GM21390 (cell line): ENCODE measurements at regions not wholly inside any gene's neighbourhood (a gene's known extent, or its start where the extent isn't known, plus 50 kb on each side); places are given as distances from the start of the nearest gene placed in this dataset.

Experiments used
- ATAC-seq: cut with Tn5 transposase; IDR thresholded peaks from one replicate; pipeline ENCODE4 v1.9.1; 2021; ENCODE audit not compliant: unreplicated experiment

DNA sequence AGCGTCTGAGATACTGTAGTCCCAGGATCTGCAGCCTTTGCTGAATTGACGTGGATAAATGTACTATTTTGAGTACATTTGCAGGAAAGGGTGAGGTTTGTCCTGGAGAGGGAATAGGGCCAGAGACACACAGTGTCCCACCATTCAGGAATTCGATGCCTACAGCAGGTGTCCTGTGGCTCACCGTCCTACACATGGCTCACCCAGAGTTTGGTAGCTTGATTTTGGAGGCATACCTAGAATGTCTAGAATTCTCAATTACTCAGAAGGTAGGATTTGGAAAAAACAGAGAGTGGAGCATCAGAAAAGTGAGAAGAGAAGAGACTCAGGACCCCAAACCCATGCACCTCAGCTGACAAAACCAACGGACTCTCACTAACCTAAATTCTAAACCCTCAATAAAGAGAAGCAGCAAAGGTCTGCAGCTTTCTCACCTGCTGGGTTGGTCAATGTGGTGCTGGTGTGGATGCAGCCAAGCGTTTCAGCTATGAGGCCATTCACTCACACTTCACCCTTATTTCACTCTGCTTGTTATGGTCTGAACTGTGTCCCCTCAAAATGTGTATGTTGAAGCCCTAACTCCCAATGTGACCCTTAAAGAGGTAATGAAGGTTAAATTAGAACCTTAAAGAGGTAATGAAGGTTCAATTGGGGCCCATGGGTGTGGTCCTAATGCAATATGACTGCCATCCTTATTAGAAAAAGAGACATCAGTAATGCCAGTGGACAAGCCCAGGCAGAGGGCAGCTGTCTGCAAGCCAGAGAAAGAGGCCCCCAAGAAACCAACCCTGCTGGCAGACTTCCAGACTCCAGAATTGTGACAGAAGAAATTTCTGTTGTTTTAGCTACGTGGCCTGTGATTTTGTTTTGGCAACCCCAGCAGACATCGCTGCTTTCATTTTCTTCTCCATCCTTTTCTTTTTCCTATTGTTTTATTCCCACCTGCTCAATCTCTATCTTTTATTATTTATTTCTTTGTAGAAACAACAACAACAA is 187.8 kb downstream of the SNX19 start:
- no peak for ATAC-seq

DNA sequence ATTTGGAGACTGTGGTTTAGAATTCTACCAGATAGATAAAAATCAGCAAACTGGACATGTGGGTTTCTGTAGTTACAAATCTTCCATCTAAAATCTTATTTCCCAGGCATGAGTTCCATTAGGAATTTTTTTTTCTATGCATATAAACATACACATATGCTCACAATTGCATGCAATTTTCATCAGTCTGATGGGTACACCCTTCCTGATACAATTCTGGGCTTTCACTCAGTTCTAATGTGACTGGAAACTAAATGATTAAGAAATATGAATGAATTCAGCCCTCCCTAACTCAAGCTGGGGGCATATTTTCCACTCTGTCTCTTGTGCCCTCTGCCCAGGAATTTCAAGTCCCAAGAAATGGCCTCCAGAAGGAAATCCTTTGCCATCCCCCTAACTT is 187.1 kb downstream of the SNX19 start:
- ATAC-seq = no peak

DNA sequence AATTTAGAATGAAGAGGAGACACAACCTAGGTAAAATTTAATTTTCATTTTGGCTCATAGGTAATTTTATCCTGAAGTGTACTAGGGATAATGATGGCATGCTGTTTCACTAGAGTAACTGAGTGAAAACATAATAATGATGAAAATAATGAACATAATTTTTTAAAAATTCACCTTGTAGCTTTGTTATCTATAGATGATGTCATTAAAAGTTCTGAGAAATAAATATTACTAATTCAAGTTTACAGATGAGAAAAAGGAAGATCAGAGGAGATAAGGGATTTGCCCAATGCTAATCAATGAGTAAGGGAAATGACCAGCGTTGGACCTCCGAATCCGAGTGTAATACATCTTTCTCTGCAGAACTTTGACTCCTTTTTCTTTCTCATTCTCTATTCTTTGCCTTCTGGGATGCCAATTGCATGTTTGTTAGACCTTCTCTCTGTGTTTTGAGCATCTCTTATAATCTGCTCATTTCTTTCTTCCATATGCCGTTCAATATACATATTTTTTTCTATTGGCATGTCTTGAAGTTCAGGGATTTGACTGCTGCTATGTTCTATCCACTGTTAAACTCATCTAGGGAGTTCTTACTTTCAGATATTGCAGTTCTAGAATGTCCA is 186.5 kb downstream of the SNX19 start:
- no peak for ATAC-seq

DNA sequence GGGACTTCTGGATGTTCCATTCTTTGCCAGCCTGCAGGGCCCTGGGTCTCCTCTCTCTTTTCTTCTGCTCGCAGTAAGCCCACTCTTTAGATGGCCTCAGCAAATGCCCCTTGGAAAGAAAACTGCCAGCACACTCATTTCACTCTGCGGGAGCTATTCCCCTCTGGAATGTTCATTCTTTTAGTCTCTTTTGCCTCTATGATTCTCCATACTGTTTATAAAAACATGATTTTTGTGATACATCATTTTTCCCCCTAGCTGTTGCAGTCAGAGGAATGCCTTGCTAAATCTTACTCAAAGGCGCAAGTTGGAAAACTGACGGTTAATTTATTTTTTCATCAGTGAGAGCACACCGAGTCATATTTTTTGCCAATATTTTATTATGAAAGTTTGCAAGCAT is 184.9 kb downstream of the SNX19 start:
- no peak for ATAC-seq

DNA sequence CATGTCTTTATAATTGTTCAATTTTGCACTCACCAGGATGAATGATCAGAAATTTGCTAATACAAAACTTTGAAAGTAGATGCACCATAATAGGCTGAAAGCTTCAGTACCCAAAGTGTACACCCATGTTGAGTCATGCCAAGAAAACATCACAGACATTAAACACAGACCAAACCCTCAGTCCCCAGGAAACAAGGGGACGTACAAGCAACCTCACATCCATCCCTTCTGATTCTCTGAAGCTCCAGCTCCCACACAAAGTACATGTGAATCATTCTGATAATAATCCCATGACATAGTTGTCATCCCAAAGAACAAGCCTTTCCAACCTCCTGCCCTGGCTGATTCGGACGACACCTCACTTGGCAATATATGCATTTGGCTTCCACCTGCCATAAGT is 183.8 kb downstream of the SNX19 start:
- ATAC-seq = no peak

DNA sequence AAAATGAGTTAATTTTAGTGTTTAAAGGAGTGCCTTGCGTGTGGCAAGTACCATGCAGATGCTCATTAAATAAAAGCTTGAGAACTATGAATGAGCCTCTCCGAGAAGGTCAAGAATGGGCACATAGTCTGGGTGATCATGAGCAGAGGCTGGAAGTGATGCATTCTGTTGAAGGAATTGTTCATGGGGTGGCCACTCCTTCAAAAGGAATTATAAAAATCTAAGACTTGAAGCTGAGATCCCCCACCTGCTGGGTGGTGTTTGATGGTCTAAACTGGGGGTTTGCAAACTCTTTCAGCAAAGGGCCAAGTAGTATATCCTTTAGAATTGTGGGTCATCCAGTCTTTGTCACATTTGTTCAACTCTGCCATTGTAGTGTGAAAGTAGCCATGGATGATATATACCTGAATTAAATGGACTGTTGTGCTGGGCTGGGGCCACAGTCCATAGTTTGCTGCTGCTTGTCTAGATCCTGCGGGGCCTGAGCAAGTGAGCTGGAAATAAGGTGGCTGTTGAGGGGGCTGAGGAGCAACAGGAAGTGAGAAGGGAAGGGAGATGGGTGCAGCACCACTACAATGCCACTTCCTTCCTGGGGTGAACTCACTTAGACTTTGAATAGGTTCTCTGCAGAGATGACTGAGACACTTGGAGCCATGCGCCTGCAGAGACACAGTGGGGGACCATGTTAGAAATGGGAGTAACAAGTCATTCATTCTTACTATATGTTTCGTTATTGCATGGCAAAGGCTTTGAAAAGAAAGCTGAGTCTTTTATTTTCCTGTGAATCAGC is 179.0 kb downstream of the SNX19 start:
- no peak for ATAC-seq

DNA sequence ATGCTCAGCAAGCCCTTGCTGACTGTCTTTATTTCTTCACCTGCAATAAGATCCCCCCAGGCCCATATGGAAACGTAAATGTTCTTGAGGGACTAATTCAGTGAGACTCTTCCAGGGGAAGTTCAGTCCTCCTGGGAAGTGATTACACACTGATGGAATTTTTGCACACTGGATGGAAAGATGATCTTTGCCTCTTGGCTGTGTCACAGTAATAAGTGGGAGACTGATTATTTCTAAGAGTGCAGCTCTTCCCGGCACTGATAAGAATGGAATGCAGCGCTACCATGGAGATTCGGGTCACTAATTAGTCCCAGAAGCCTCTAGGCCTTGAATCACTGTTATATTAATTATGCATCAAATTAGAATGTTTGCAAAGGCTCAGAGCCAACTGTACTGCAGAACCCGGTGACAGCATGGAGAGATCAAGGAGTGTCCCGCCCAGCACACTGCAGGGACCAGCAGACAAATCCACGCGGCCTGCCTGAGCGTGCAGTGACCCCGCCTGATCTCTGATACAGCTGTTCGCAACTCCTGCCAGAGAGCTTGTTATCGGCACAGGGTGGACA is 178.3 kb downstream of the SNX19 start:
- ATAC-seq = no peak

DNA sequence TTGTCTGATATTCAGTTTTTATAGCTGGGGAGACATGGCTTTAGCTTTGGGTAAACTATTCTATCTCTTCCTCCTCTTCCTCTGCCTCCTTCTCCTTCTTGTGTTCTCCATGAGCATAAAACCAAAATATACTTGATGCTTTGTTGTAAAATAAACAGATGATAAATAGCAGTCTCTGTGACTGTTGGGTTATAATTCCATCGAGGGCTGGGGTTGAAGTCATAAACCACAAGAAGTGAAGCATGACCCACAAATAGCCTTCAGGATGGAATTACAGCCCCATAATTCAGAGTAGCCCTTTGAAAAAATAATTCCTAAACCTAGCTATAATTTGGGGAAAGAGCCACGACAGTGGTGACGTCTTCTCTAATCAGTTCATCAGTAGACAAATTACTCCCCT is 177.7 kb downstream of the SNX19 start:
- ATAC-seq = no peak

DNA sequence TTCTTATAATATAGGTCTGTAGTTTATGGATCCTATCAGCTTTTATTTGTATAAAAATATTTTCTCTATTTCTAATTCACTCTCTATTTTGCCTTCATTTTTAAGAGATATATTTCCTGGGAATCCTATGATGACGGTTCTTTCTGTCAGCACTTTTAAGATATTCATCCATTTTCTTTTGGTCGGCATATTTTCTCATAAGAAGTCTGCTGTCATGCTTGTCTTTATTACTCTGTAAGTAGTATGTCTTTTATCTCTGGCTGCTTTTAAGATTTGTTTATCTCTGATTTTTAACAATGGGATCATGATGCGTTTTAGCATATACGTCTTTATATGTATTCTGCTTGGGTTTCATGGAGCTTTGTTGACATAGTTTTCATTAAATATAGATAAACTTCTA is 175.5 kb downstream of the SNX19 start:
- ATAC-seq = no peak

DNA sequence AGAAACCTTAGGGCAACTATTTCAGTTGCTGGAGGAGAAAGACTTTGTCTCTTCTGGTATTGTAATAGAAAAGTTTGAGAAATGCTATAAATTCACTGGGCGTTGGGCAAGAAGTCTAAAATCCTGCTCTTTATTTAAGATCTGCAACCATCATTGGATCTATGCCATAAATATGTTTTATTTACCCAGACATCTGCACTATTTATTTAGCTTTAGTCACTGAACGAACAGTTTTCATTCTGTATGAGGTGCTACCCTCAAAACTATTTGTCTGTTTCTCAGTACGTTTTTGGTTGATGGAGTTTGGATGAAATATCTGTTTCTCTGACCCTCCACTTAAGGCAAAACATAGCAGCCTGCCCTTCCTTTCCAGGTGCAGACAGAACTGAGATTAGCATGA is 171.5 kb downstream of the SNX19 start:
- no peak for ATAC-seq

DNA sequence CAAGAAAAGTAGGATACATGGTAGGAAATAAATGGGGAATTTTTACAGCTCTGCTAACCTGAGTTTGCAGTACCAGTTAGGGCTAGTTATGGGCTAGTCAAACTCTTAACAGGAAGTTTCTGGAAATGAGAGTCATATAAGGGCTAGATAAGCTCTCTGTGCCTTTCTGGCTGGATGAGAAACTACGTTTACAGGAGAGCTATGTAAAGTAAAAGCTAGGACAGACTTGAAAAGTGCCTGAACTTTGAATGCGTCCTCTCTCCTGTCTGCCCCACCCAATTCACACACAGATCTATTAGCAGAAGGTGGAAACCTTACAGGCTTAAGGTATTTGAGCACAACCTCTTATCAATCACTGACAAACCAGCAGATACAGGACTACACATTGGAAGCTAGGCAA is 167.1 kb downstream of the SNX19 start:
- no peak for ATAC-seq

DNA sequence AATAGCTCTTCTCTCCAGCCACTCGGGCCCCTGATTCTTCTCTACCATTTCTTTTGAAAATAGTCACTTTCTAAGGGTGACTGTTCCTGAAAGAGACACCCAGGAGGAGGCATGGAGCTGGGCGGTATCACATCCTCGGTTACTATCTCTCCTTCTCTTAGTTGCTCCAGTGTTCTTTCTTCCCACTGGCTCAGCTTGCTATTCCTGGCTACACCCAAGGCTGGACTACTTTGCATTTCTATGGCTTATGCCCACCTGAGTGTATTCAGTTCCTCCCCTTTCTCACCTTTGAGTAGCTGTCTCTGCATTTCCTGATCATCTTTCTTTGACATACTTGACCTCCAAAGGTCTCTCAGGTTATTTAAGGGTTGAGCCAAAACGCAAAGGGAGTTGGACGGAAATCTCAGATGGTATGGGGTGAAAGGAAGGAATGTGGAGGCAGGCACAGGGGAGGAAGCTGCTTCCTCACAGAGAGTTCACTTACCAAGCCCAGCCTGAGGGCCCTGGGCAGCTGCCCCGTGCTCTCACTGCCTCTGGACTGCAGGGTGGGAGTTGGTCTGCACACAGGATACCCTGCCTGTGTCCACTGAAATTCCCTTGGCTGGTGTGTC is 155.7 kb downstream of the SNX19 start:
- no peak for ATAC-seq

DNA sequence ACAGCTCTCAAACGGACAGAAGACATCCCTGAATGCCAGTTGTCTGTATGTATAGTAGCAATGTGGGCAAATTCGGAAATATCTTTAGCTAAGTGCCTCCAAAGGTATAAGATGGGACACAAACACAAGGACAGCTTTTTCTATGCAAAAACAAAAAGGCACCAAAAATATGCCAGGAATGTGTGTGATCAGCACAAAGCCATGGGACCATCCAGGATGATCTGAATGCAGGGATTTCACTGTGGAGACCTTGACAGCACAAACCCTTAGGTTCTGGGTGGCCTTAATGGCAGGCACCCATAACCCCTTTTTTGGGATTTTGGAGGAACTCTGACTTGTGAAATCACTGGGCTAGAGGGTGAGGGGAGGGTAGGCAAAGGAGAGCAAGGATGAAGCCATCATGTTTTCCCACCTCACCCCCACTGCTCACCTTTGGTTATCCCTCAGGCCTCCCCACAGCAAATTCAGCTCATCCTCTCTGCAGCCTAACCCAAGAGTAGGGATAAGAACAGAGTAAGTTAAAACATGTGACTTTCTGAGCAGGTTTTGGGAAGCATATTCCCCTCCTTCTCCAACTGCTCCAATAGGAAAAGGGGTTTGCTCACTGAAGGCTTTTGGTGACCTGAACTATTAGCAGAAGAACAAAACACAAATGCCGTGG is 154.6 kb downstream of the SNX19 start:
- ATAC-seq = no peak

DNA sequence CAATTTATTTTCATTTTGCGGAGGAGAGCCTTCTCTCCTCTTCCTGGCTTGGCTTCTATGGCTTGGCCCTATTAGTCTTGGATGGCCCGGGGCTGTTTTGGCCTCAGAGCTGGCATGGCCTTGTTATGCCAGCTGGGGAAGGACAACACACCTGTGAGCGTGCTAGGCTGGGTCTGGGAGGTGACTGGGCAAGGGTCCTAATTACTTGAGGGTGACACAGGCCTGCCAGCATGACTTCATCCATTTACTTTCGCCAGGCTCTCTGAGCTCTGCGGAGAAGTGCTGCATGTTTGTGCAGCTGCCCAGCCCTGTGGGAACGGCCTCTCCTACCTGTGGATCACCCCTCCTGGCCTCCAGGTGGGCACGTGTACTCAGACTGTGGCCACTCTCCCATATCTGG is 153.6 kb downstream of the SNX19 start:
- ATAC-seq = no peak

DNA sequence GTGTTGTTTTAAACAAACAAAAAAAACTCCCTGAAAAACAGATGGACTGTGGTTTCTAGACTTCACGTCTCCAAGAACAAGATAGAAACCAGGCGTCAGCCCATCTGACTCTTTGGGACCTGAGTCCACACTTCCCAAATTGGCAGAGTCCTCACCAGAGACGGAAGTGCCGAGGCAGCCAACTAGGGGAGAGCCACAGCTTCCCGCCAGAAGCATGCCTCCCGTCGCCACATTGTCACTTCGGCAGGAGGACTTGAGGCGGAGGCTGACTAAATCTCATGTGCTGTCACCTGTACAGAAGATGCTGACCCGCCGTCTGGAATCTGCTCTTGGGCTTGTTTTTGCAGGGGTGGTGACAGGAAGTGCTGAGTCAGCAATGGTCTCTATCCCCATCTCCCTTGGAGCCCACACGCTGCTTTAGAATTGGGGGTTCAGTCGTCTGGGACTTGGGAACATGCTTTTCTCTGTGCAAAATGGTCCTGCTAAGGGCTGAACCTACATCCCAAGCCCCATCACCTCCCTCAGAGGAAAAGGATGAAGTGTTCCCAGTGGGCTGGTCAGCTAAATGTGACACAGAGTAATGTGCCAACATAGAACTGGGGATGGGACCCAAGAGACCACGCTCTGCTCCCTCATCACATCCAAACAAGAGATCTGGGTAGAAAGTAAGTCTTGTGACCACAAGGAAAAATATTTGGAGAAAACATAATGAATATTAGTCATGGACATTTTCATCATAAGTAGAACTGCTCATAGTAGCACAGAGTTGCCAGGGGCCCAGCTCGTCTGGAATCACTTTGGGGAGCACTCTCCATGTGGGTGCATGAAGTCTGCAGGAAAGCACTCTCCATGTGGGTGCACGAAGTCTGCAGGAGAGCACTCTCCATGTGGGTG is 152.9 kb downstream of the SNX19 start:
- no peak for ATAC-seq

DNA sequence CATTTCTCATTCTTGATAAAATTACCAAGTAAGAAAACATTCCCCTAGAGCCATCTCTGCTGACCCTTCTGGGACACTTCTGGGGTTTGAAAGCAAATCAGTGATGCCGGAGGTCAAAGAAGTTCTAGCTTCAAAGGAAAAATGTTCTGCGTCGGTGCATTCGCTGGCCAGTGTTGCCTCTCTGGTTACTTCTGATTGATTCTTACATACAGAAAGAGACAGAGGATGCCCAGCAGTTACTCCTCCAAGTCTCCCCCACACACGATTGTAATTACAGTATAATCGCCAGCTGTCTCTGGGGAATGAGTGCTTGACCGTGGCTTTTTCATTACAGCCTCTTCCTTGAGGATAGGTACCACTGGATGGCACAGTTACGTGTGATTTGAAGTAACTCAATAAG is 150.9 kb downstream of the SNX19 start:
- ATAC-seq = no peak

DNA sequence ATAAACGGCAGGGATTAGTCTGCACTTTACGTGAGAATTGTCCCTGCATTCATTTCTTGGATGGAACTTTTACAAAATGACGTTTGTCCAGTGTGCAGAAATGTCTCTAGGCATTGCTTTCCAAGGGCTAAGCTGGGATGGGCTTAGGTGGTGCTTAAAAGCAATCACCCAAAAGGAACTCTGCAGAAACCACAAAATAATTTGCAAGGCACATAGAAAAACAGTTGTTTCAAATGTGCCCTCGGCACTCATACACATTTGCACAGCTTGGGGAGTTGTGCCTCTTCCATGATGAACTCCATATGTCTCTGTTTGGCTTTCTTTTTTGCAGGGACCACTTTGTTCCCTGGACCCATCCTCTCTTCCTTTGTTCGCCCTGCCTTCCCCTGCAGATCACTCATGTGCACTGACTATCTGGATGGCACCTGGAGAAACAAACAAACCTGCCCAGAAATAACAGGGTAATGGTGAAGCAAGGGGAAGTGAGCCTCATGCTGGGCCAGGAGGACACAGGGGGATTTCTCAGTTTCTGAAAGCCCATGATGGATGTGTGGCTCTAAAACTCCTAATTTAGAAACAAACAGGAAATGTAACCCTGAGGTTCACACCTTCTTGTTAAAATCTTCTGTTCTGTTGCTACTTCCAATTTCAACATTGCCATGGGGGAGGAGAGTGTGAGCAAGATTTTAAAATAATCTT is 150.2 kb downstream of the SNX19 start:
- peak; percentile 87 for ATAC-seq

DNA sequence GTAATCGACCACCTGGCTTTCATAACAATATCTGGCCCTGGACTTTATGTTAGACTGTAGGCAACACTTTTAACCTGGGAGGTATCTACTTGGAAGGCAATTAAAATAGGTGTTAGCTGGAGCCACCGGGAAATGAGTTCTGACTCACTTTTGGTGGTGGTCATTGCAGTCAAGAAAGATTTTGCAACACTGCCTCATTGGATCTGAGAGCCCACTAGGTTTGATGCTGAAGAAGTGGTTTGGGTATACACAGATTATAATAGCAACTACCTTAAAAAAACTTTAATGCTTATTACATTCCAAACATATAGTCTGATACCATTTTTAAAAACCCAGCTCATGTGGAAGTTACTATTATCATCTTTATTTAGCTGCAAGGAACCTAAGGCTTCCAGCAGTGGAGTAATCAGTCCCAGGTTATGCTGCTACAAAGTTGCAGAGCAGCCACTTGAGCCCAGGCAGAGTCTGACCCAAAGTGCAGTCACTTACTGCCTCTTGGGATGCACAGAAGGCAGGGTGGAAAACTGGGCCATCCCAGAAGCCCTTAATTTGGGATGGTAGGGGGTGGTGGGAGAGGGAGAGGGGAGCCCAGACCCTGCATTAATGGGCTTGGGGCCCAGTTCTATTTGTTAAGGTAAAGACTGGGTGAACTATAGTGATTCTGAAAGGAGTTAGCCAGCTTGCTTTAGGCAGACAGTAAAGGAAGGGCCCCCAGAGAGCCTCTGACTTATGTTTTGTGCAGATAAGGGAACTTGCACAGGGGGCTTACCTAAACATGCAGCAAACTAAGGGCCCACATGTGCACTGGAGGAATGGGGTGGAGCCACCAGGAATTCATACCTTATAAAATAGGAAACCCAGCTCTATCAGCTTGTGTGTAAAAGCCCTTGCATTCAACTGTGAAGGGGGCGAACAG is 149.4 kb downstream of the SNX19 start:
- no peak for ATAC-seq
